Adrenal gland (tissue), 9 donors: ENCODE measurements at regions not wholly inside any gene's neighbourhood (a gene's known extent, or its start where the extent isn't known, plus 50 kb on each side); places are given as distances from the start of the nearest gene placed in this dataset.

Experiments used
- DNase-seq, 7 donors: peaks; one replicate each; pipeline ENCODE4 v3.0.0-alpha.2; 2019 to 2020
- H3K27ac ChIP-seq, 5 donors: fragments of 200-600 bp; sonication (generic) in 4 of 5; 1 replicate in 3 of 5; 2 replicates in 2 of 5; pipeline versions ENCODE4 v1.5.1 to v1.8.0; 2016 to 2020; ENCODE audit warnings: mild to moderate bottlenecking in 1 of 5
- H3K27me3 ChIP-seq: fragments of 200-600 bp; 2 replicates; pipeline ENCODE4 v1.8.0; 2021
- H3K36me3 ChIP-seq, 2 donors: fragments of 200-600 bp; replicated peaks in 1 of 2; 1 replicate in 1 of 2; 2 replicates in 1 of 2; pipeline versions ENCODE4 v1.5.1 to v1.8.0; 2018 to 2022
- H3K4me1 ChIP-seq, 2 donors: fragments of 200-600 bp; replicated peaks in 1 of 2; 1 replicate in 1 of 2; 2 replicates in 1 of 2; pipeline versions ENCODE4 v1.5.1 to v1.8.0; 2018 to 2021
- H3K4me3 ChIP-seq, 4 donors: fragments of 200-600 bp; sonication (generic) in 3 of 4; one replicate each; pipeline ENCODE4 v1.5.1; 2016 to 2018
- H3K9me3 ChIP-seq, 3 donors: fragments of 200-600 bp; sonication (generic) in 1 of 3; replicated peaks in 1 of 3; 1 replicate in 2 of 3; 2 replicates in 1 of 3; pipeline versions ENCODE4 v1.5.1 to v1.8.0; 2016 to 2021
- CTCF ChIP-seq, 6 experiments: fragments of 450-650 bp in 4 of 6; fragments of 200-600 bp in 2 of 6; sonication (generic) in 1 of 6; IDR thresholded peaks; 1 replicate in 5 of 6; 2 replicates in 1 of 6; pipeline versions ENCODE4 v1.5.1 to v1.8.0; 2016 to 2021; ENCODE audit warnings: antibody characterized with exemption in 6 of 6, mild to moderate bottlenecking in 2 of 6, moderate library complexity in 1 of 6
- POLR2A ChIP-seq, 2 donors: fragments of 450-650 bp; IDR thresholded peaks; one replicate each; pipeline ENCODE4 v1.6.1; 2017; ENCODE audit warnings: antibody characterized with exemption in 2 of 2, mild to moderate bottlenecking in 2 of 2, moderate library complexity in 1 of 2
- WGBS, 4 donors: extraction: QIAGEN DNeasy Blood & Tissue Kit in 2 of 4; methylation state at CpG; one replicate each; pipeline versions ENCODE4 v1.1.5 to v1.1.7; 2013 to 2017; 5-methylcytosine and 5-hydroxymethylcytosine counted together
- intact Hi-C, 2 donors: fragments of 100-400 bp; cut with DNase I; formaldehyde crosslinking; loops; one replicate each; pipeline versions ENCODE4 v1.14.1 to v1.15.0; 2022 to 2023
- donor health status: healthy with polysubstance abuse.
- donor health status: Bipolar disorder and iron deficiency.
- donor health status: DM: yes; HTN: yes; CAD: no.
- donor health status: DM: no; HTN: no; CAD: no.
- donor health status: DM: no; HTN: no; CAD: no.

GRCh38 chr13:86825410-86825809 is 845.8 kb upstream of the SLITRK5 start:
- no peak for DNase-seq
- no peaks in the 10 kb centered on the region for H3K27me3 ChIP-seq
- H3K27ac ChIP-seq, result no peak overlapping the region
- 72 to 90% (median 75%) methylated on average over 1 of the region's 1 CpG for WGBS, 4 donors
- H3K4me3 ChIP-seq, result no peak overlapping the region
- no peaks in the 10 kb centered on the region for H3K9me3 ChIP-seq
- H3K4me1 ChIP-seq, result no peaks in the 10 kb centered on the region
- intact Hi-C loops, result no loop called here
- TF ChIP-seq CTCF (IDR thresholded peaks at IDR 0.05), result no peak
- no peak for TF ChIP-seq POLR2A (IDR thresholded peaks at IDR 0.05)
- no peaks in the 10 kb centered on the region for H3K36me3 ChIP-seq

- DNase-seq, result no peak
- WGBS, 4 donors, result 64 to 75% (median 69%) methylated on average over 3 of the region's 3 CpGs
- Histone ChIP-seq H3K4me1 (no peaks in the 10 kb centered on the region), H3K36me3 (no peaks in the 10 kb centered on the region), H3K4me3 (no peak overlapping the region), H3K27me3 (no peaks in the 10 kb centered on the region), H3K9me3 (no peaks in the 10 kb centered on the region), H3K27ac (no peak overlapping the region)
- intact Hi-C loops, result no loop called here
- TF ChIP-seq CTCF (IDR thresholded peaks at IDR 0.05), result no peak
- TF ChIP-seq POLR2A (IDR thresholded peaks at IDR 0.05), result no peak
Measured at GRCh38 chr13:86826232-86826631, 844.9 kb upstream of the SLITRK5 start.

GRCh38 chr13:86830046-86830445 is 841.1 kb upstream of the SLITRK5 start:
- no peaks in the 10 kb centered on the region for H3K4me1 ChIP-seq
- H3K27ac ChIP-seq, result no peak overlapping the region
- TF ChIP-seq POLR2A (IDR thresholded peaks at IDR 0.05) (no peak), CTCF (IDR thresholded peaks at IDR 0.05) (no peak)

GRCh38 chr13:86831084-86831483 is 840.1 kb upstream of the SLITRK5 start:
- no peaks in the 10 kb centered on the region for H3K36me3 ChIP-seq
- TF ChIP-seq CTCF (IDR thresholded peaks at IDR 0.05), result no peak
- no peak for TF ChIP-seq POLR2A (IDR thresholded peaks at IDR 0.05)
- 0 to 44% (median 32%) methylated on average over 1 of the region's 1 CpG for WGBS, 4 donors
- DNase-seq, result no peak
- H3K27me3 ChIP-seq, result no peaks in the 10 kb centered on the region
- no peaks in the 10 kb centered on the region for H3K4me1 ChIP-seq
- no peak overlapping the region for H3K4me3 ChIP-seq
- H3K27ac ChIP-seq, result no peak overlapping the region
- intact Hi-C loops, result no loop called here
- no peaks in the 10 kb centered on the region for H3K9me3 ChIP-seq

More at GRCh38 chr13:86830046-86830445, 841.1 kb upstream of the SLITRK5 start:
- DNase-seq, result no peak
- no peak overlapping the region for H3K4me3 ChIP-seq
- no peaks in the 10 kb centered on the region for H3K36me3 ChIP-seq
- no peaks in the 10 kb centered on the region for H3K27me3 ChIP-seq
- intact Hi-C loops, result no loop called here
- WGBS, 4 donors, result 52 to 68% (median 61%) methylated on average over 4 of the region's 4 CpGs
- H3K9me3 ChIP-seq, result no peaks in the 10 kb centered on the region
